Urinary bladder (tissue), 3 donors: ENCODE measurements at regions not wholly inside any gene's neighbourhood (a gene's known extent, or its start where the extent isn't known, plus 50 kb on each side); places are given as distances from the start of the nearest gene placed in this dataset.
"Not testable (repeated sequence)": the region's sequence is repeated elsewhere in the genome, so short reads cannot be mapped to it uniquely, and the experiment has no call there.

Experiments used
- DNase-seq: peaks from one replicate; pipeline ENCODE4 v3.0.0-alpha.2; 2015; ENCODE audit errors: extremely low spot score
- H3K27ac ChIP-seq: one replicate; pipeline ENCODE4 v1.5.1; 2013; ENCODE audit warnings: low read depth, mild to moderate bottlenecking, moderate library complexity
- H3K36me3 ChIP-seq: one replicate; pipeline ENCODE4 v1.6.1; 2013; ENCODE audit warnings: mild to moderate bottlenecking, moderate library complexity; ENCODE audit not compliant: insufficient read depth
- H3K4me1 ChIP-seq: one replicate; pipeline ENCODE4 v1.6.1; 2013; ENCODE audit warnings: mild to moderate bottlenecking, moderate library complexity; ENCODE audit not compliant: insufficient read depth
- H3K4me3 ChIP-seq: one replicate; pipeline ENCODE4 v1.5.1; 2013; ENCODE audit warnings: low read depth, low read length
- WGBS: extraction: QIAGEN DNeasy Blood & Tissue Kit; methylation state at CpG from one replicate; pipeline ENCODE4 v1.1.7; 2013; 5-methylcytosine and 5-hydroxymethylcytosine counted together
- donor health status: healthy with polysubstance abuse.
- donor health status: healthy.

- H3K36me3 ChIP-seq: no peaks in the 10 kb centered on the region
- H3K4me3 ChIP-seq: no peak overlapping the region
- no peak for DNase-seq
- no peaks in the 10 kb centered on the region for H3K4me1 ChIP-seq
- WGBS: 95% methylated on average over 3 of the region's 3 CpGs
- H3K27ac ChIP-seq: no peak overlapping the region
Measured at GRCh38 chr18:71388148-71388547, 1099.3 kb downstream of the SOCS6 start.

- WGBS: 65% methylated on average over 5 of the region's 5 CpGs
- H3K4me1 ChIP-seq: no peaks in the 10 kb centered on the region
- H3K4me3 ChIP-seq: no peak overlapping the region
- no peaks in the 10 kb centered on the region for H3K36me3 ChIP-seq
- H3K27ac ChIP-seq: no peak overlapping the region
- no peak for DNase-seq
Measured at GRCh38 chr18:71374294-71375000, 1085.6 kb downstream of the SOCS6 start.

GRCh38 chr18:71371951-71372605 lies 1083.2 kb downstream of the SOCS6 start:
- 85% methylated on average over 2 of the region's 2 CpGs for WGBS
- no peaks in the 10 kb centered on the region for H3K4me1 ChIP-seq
- no peak overlapping the region for H3K27ac ChIP-seq
- DNase-seq: no peak
- no peaks in the 10 kb centered on the region for H3K36me3 ChIP-seq
- H3K4me3 ChIP-seq: no peak overlapping the region

GRCh38 chr18:71370671-71371445 lies 1082.0 kb downstream of the SOCS6 start:
- no peak overlapping the region for H3K4me3 ChIP-seq
- no peak overlapping the region for H3K27ac ChIP-seq
- H3K36me3 ChIP-seq: no peaks in the 10 kb centered on the region
- WGBS: 53% methylated on average over 7 of the region's 7 CpGs
- no peak for DNase-seq
- no peaks in the 10 kb centered on the region for H3K4me1 ChIP-seq

GRCh38 chr18:71370095-71370494 lies 1081.2 kb downstream of the SOCS6 start:
- no peaks in the 10 kb centered on the region for H3K36me3 ChIP-seq
- H3K4me3 ChIP-seq: no peak overlapping the region
- H3K27ac ChIP-seq: no peak overlapping the region
- no peaks in the 10 kb centered on the region for H3K4me1 ChIP-seq
- DNase-seq: no peak
- 92% methylated on average over 2 of the region's 2 CpGs for WGBS

GRCh38 chr18:71362140-71362539 lies 1073.3 kb downstream of the SOCS6 start:
- Histone ChIP-seq H3K4me3 (no peak overlapping the region), H3K4me1 (no peaks in the 10 kb centered on the region), H3K36me3 (no peaks in the 10 kb centered on the region), H3K27ac (no peak overlapping the region)
- 93% methylated on average over 4 of the region's 4 CpGs for WGBS
- DNase-seq: no peak

GRCh38 chr18:71355599-71355998 lies 1066.8 kb downstream of the SOCS6 start:
- not testable (repeated sequence) for H3K4me1 ChIP-seq, H3K4me3 ChIP-seq, H3K27ac ChIP-seq, H3K36me3 ChIP-seq, DNase-seq
- 99% methylated on average over 3 of the region's 3 CpGs for WGBS

- no peaks in the 10 kb centered on the region for H3K36me3 ChIP-seq
- no peaks in the 10 kb centered on the region for H3K4me1 ChIP-seq
- H3K27ac ChIP-seq: no peak overlapping the region
- H3K4me3 ChIP-seq: no peak overlapping the region
- 38% methylated on average over 1 of the region's 1 CpG for WGBS
- DNase-seq: no peak
Measured at GRCh38 chr18:71352618-71353017, 1063.8 kb downstream of the SOCS6 start.

GRCh38 chr18:71336576-71337210 lies 1047.8 kb downstream of the SOCS6 start:
- H3K4me3 ChIP-seq: no peak overlapping the region
- WGBS: 54% methylated on average over 6 of the region's 6 CpGs
- no peak for DNase-seq
- no peak overlapping the region for H3K27ac ChIP-seq
- no peaks in the 10 kb centered on the region for H3K4me1 ChIP-seq
- H3K36me3 ChIP-seq: no peaks in the 10 kb centered on the region

- H3K27ac ChIP-seq: no peak overlapping the region
- no peak for DNase-seq
- no peaks in the 10 kb centered on the region for H3K36me3 ChIP-seq
- H3K4me1 ChIP-seq: no peaks in the 10 kb centered on the region
- WGBS: 86% methylated on average over 2 of the region's 2 CpGs
- H3K4me3 ChIP-seq: no peak overlapping the region
Measured at GRCh38 chr18:71329563-71329962, 1040.7 kb downstream of the SOCS6 start.

GRCh38 chr18:71329114-71329513 lies 1040.3 kb downstream of the SOCS6 start:
- WGBS: 87% methylated on average over 3 of the region's 3 CpGs

GRCh38 chr18:71327850-71328249 lies 1039.0 kb downstream of the SOCS6 start:
- no peak for DNase-seq
- Histone ChIP-seq H3K4me1 (no peaks in the 10 kb centered on the region), H3K36me3 (no peaks in the 10 kb centered on the region), H3K27ac (no peak overlapping the region), H3K4me3 (no peak overlapping the region)
- WGBS: 21% methylated on average over 1 of the region's 1 CpG

More at GRCh38 chr18:71329114-71329513, 1040.3 kb downstream of the SOCS6 start:
- DNase-seq: no peak
- no peaks in the 10 kb centered on the region for H3K4me1 ChIP-seq
- no peak overlapping the region for H3K4me3 ChIP-seq
- no peaks in the 10 kb centered on the region for H3K36me3 ChIP-seq
- no peak overlapping the region for H3K27ac ChIP-seq

GRCh38 chr18:71327441-71327840 lies 1038.6 kb downstream of the SOCS6 start:
- Histone ChIP-seq H3K36me3 (no peaks in the 10 kb centered on the region), H3K4me1 (no peaks in the 10 kb centered on the region), H3K4me3 (no peak overlapping the region), H3K27ac (no peak overlapping the region)
- 61% methylated on average over 5 of the region's 5 CpGs for WGBS
- DNase-seq: no peak
